Stimulated activated naive CD8-positive, alpha-beta T cell treated with anti-CD3 and anti-CD28 coated beads, Interleukin-15, amount 100 ng/mL, for 72 hours (primary cell): ENCODE measurements at regions not wholly inside any gene's neighbourhood (a gene's known extent, or its start where the extent isn't known, plus 50 kb on each side); places are given as distances from the start of the nearest gene placed in this dataset.

Source experiments
- ATAC-seq: fragments of 150-1000 bp; cut with Tn5 transposase; 2 replicates; pipeline ENCODE4 v1.10.0; 2021; ENCODE audit warnings: mild to moderate bottlenecking, moderate library complexity
- DNase-seq, 2 donors: peaks; one replicate each; pipeline ENCODE4 v3.0.0; 2021 to 2022
- H3K27ac Mint-ChIP-seq, 2 donors: one replicate each; pipeline ENCODE4 v1.8.0; 2022; ENCODE audit warnings: mild to moderate bottlenecking in 2 of 2, mixed read lengths in 2 of 2, moderate library complexity in 2 of 2
- H3K27me3 Mint-ChIP-seq: one replicate; pipeline ENCODE4 v1.8.0; 2022; ENCODE audit warnings: mixed read lengths
- H3K4me1 Mint-ChIP-seq: one replicate; pipeline ENCODE4 v1.8.0; 2022; ENCODE audit warnings: mild to moderate bottlenecking, mixed read lengths
- H3K4me3 Mint-ChIP-seq, 2 donors: one replicate each; pipeline ENCODE4 v1.8.0; 2022; ENCODE audit warnings: mild to moderate bottlenecking in 2 of 2, mixed read lengths in 2 of 2, moderate library complexity in 1 of 2
- H3K9me3 Mint-ChIP-seq, 2 donors: one replicate each; pipeline ENCODE4 v1.8.0; 2022; ENCODE audit warnings: mixed read lengths in 2 of 2

DNA sequence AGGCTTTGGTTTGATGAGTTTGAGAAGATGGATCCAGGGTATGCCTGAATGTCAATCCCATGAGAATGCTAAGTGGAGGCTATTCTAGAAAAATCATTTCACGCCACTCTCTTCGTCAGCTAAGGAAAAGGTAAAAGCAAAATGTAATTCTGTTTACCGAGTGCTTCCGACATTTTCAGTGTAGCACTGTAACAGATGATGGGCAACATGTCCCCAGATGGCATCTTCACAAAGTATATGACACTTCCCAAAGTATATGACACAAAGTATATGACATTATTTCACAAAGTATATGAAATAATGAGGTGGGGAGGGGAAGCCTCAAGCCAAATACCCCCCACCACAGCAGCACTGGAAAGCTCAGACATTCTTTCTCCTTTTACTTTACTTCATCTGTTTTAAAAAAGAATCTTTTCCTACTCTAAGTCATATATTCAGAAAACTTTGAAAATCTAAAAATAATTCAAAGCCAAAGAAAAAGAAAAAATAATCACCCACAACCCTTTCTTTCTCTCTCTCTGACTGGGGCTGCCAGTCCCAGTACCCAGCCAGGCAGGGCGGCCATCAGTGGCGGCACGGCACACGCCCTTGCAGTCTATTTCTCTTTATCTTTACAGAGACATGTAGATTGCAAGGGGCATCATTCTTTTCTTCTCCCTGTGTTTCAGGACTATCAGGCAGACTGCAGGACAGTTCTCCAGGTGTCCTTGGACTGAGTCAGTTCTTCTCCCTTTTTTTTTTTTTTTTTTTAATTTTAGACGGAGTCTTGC lies 179.8 kb downstream of the SNX10 start:
- no peak for ATAC-seq
- no peak overlapping the region for H3K4me3 Mint-ChIP-seq
- no peaks in the 10 kb centered on the region for H3K9me3 Mint-ChIP-seq
- no peak overlapping the region for H3K27ac Mint-ChIP-seq
- H3K27me3 Mint-ChIP-seq, result peaks cover 14% of the 10 kb centered on the region
- no peaks in the 10 kb centered on the region for H3K4me1 Mint-ChIP-seq
- no peak for DNase-seq

DNA sequence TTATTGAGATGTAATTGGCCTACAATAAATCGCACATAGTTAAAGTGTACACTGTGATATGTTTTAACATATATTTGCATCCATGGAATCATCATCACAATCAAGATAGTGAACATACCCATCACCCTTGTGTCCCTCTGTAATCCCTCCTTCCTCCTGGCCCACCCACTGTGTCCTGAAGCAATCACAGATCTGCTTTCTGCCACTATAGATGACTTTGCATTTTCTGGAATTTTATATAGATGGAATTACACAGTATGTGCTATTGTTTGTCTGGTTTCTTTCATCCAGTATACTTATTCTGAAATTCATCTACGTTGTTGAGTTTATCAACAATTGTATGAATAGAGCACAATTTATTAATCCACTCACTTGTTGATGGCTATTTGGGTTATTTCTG lies 181.3 kb downstream of the SNX10 start:
- Mint-ChIP-seq H3K27ac (no peak overlapping the region), H3K9me3 (no peaks in the 10 kb centered on the region), H3K4me1 (no peaks in the 10 kb centered on the region), H3K27me3 (peaks cover 26% of the 10 kb centered on the region), H3K4me3 (no peak overlapping the region)
- DNase-seq (no peak), ATAC-seq (no peak)

DNA sequence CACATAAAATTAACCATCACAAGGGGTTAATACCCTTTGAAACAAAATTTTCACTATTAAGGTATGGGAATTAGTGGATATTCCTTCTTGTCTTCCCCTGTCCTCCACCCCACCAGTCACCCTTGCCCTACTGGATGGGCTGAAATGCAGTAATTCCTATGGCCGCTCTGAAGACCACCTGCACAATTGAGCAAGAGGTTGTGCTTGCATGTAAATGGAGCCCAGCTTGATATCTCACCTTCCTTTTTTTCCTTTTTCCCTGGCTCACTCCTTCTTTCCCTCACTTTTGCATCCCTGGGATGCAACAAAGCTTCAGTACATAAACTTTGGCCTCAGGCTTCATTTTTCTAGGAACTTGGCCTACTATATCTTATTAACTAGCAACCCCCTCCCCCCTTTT lies 184.6 kb downstream of the SNX10 start:
- DNase-seq (no peak), ATAC-seq (no peak)
- Mint-ChIP-seq H3K27ac (no peak overlapping the region), H3K27me3 (peaks cover 39% of the 10 kb centered on the region), H3K4me3 (no peak overlapping the region), H3K4me1 (peaks cover 5% of the 10 kb centered on the region), H3K9me3 (no peaks in the 10 kb centered on the region)

GRCh38 chr7:26477381-26477990 lies 185.8 kb downstream of the SNX10 start:
- ATAC-seq, result no peak
- no peak for DNase-seq
- Mint-ChIP-seq H3K9me3 (no peaks in the 10 kb centered on the region), H3K27ac (no peak overlapping the region), H3K27me3 (peaks cover 39% of the 10 kb centered on the region), H3K4me3 (no peak overlapping the region), H3K4me1 (peaks cover 5% of the 10 kb centered on the region)

GRCh38 chr7:26478550-26478949 lies 186.9 kb downstream of the SNX10 start:
- no peak for DNase-seq
- H3K9me3 Mint-ChIP-seq, result no peaks in the 10 kb centered on the region
- no peak overlapping the region for H3K4me3 Mint-ChIP-seq
- H3K27ac Mint-ChIP-seq, result no peak overlapping the region
- no peak for ATAC-seq
- H3K27me3 Mint-ChIP-seq, result peaks cover 46% of the 10 kb centered on the region
- peaks cover 5% of the 10 kb centered on the region for H3K4me1 Mint-ChIP-seq

DNA sequence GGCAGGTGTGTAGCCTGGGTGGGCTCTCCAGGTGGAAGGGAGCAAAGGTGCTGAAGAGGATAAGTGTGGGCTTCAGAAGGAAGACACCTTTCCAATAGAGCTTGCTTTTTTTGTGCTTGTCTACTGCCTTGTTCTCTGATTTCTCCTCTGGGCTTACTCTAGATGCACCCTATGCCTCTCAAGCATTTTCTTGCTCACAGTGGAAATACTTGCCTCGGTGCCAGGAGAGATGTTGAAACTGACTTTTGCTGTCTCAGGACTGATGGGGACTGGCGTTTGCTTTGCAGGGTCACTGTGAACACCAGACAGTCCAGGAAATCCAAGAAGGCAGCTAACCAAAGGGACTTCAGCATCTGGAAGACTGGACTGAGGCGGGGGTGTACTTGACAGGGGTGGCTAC lies 187.9 kb downstream of the SNX10 start:
- no peaks in the 10 kb centered on the region for H3K9me3 Mint-ChIP-seq
- no peak overlapping the region for H3K27ac Mint-ChIP-seq
- no peak for DNase-seq
- peaks cover 5% of the 10 kb centered on the region for H3K4me1 Mint-ChIP-seq
- no peak for ATAC-seq
- H3K27me3 Mint-ChIP-seq, result peaks cover 46% of the 10 kb centered on the region
- H3K4me3 Mint-ChIP-seq, result no peak overlapping the region

DNA sequence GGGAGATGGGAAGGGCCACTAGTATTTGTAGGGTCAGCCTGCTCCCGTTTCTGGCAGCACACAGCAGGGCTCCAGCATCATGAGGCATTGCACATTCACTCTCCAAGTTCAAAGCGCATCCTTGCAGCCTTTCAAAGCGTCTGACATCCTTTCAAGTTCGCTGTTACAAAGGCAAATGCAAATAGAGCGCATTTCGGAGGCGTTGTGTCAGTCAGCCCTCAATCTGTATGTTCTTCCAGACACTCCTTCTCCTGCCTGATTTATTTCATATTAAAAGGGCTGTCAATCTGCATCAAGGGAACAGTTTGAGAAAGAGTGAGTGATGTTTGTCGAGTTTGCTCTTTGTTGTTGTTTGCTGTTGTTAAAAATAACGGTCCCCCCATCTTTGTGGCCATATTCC lies 188.5 kb downstream of the SNX10 start:
- Mint-ChIP-seq H3K4me3 (no peak overlapping the region), H3K9me3 (no peaks in the 10 kb centered on the region), H3K4me1 (peaks cover 5% of the 10 kb centered on the region), H3K27me3 (peaks cover 46% of the 10 kb centered on the region), H3K27ac (peak overlapping the region in 1 of 2 donors; percentile 71)
- DNase-seq, result no peak
- ATAC-seq, result no peak

DNA sequence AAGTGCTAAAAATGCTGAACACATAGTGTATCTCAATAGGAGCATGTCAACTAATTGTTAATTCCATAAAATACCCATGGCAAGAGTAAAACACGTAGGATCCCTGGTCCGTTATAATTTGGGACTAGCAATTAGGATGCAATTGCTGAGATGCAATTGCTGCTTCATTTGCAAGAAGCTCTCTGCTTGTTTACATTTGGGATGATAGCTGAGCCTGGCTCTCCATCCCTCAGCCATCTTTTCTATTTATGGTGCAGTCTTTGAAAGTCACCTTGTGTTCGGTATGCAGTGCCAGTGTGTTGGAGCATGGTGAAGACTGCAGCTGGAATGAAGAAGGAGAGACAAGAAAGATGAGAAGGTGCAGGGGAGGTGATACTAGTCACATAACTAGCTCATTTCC lies 191.3 kb downstream of the SNX10 start:
- no peak for ATAC-seq
- Mint-ChIP-seq H3K4me1 (peaks cover 5% of the 10 kb centered on the region), H3K27ac (no peak overlapping the region), H3K9me3 (no peaks in the 10 kb centered on the region), H3K4me3 (no peak overlapping the region), H3K27me3 (peaks cover 31% of the 10 kb centered on the region)
- DNase-seq, result no peak

DNA sequence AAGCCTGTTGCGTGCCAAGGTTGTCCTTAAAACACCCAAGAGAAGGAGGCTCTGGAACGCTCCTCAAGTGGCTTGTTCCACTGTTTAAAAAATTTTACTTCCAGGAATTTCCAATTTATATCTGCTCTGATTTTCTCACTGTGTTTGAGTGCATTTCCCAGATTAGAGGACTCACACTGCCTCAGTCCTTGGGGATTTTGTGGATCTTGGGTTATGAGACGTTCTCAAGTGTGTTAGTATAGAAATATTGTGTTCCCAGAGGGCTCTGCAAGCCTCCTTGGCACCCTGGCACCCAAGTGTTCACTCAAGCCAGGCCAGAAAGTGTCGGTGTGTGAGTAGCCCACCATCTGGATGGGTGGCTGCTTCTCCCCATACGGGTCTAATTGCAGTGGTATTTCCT lies 192.2 kb downstream of the SNX10 start:
- Mint-ChIP-seq H3K27ac (no peak overlapping the region), H3K4me1 (peaks cover 5% of the 10 kb centered on the region), H3K4me3 (no peak overlapping the region), H3K9me3 (no peaks in the 10 kb centered on the region), H3K27me3 (peaks cover 40% of the 10 kb centered on the region)
- no peak for ATAC-seq
- no peak for DNase-seq

- H3K4me3 Mint-ChIP-seq, result no peak overlapping the region
- H3K27ac Mint-ChIP-seq, result no peak overlapping the region
- no peaks in the 10 kb centered on the region for H3K9me3 Mint-ChIP-seq
- ATAC-seq (no peak), DNase-seq (no peak)
- H3K4me1 Mint-ChIP-seq, result peaks cover 2% of the 10 kb centered on the region
- peaks cover 25% of the 10 kb centered on the region for H3K27me3 Mint-ChIP-seq
Observed at GRCh38 chr7:26485367-26485934, 193.8 kb downstream of the SNX10 start.

DNA sequence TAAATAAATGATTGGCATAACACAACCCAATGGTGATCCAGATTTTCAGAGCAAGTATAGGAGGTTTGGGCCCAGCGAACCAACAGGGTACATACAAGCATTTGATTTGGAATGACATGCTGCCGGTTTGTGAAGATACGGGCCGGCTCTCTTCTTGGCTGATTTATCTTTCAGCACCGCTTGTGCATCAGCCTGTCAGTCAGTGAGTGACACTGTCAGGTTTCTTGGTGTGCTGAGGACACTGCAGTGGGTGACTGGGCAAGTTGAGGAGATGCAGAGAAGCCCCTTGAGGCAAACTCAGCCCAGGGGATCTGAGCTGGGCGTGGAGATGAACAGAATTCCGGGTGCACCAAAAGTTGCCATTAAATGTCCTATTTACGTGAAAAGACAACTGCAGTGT lies 194.5 kb downstream of the SNX10 start:
- H3K27me3 Mint-ChIP-seq, result peaks cover 21% of the 10 kb centered on the region
- no peak overlapping the region for H3K27ac Mint-ChIP-seq
- H3K4me3 Mint-ChIP-seq, result no peak overlapping the region
- DNase-seq (no peak), ATAC-seq (no peak)
- no peaks in the 10 kb centered on the region for H3K9me3 Mint-ChIP-seq
- H3K4me1 Mint-ChIP-seq, result no peaks in the 10 kb centered on the region

DNA sequence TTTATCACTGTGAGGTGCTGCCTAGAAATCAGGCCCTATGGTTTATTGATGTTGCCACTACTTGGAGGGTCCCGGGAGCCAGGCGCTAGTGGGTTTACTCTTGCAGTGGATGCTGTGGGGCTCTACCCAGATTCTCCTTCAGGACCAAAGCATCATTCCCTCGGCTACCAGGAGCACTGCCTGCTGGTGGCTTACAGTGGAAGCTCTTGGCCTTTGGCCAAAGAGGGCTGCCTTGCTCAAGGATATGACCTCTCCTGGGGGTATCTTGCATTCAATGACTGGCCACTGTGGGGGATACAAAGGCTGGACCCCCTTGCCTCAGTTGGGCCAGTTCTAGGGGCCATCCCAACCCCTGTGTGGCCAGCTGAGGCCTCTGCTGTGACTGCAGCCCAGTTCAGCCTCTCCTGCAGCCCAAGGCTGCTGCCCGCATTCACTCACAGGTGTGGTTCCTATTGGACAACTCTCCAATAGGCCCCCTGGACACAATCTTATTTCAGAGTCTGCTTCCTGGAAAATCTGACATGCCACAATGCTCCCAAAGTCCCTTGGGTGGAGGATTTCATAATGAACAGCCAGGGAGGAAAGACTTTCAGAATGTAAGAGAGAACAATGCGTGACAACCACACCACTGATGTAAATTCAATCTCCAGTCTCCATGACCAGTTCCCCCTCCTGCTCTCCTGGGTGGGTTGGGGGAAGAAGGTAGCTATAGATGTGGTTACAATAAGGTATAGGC lies 196.3 kb downstream of the SNX10 start:
- Mint-ChIP-seq H3K4me3 (no peak overlapping the region), H3K9me3 (no peaks in the 10 kb centered on the region), H3K27ac (no peak overlapping the region), H3K27me3 (peaks cover 17% of the 10 kb centered on the region), H3K4me1 (no peaks in the 10 kb centered on the region)
- DNase-seq, result no peak
- no peak for ATAC-seq

GRCh38 chr7:26489391-26489790 lies 197.7 kb downstream of the SNX10 start:
- Mint-ChIP-seq H3K27me3 (peaks cover 13% of the 10 kb centered on the region), H3K4me1 (no peaks in the 10 kb centered on the region), H3K27ac (no peak overlapping the region), H3K9me3 (no peaks in the 10 kb centered on the region), H3K4me3 (no peak overlapping the region)
- ATAC-seq (no peak), DNase-seq (no peak)

DNA sequence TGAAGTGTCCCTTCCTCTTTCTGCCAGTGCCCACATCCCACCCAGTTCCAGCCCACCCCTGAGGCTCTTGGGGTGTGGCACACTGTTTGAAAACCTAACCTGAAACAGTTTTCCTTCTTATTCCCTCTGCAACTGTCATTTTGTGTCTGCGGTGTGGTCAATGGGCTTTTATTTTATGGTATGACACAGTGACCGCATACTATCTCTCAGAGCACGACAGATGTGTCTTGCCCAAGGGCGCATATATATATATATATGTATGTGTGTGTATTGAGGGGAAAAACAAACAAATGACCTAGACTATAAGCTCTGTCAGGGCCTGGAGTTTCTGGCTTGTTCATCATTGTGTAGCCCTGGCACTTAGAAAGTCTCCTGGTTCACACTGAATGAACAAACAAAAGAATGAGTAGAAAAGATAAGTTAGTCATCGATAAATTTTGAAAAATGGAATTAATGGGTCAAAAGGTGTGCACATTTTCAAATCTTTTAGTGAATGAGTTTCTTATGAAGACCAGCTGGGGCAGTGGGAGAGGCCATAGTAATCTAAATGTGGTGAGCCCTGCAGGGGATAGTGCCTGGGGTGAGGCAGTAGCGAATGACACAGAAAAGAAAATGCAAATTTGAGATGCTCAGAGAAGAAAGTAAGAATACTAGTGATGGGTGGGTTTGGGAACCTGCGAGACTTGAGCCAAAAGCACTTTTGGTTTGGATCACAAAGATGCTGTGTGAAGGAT lies 198.4 kb downstream of the SNX10 start:
- Mint-ChIP-seq H3K9me3 (no peaks in the 10 kb centered on the region), H3K4me3 (no peak overlapping the region), H3K27ac (no peak overlapping the region), H3K4me1 (no peaks in the 10 kb centered on the region), H3K27me3 (peaks cover 13% of the 10 kb centered on the region)
- ATAC-seq, result no peak
- DNase-seq, result no peak
